Fibroblast of the aortic adventitia (primary cell): ENCODE measurements at regions not wholly inside any gene's neighbourhood (a gene's known extent, or its start where the extent isn't known, plus 50 kb on each side); places are given as distances from the start of the nearest gene placed in this dataset.
A peak's percentile ranks its signal among the peaks of the same experiment; 100 is the strongest.

ENCODE experiments used
- DNase-seq: peaks from one replicate; pipeline ENCODE4 v3.0.0-alpha.2; 2010; ENCODE audit warnings: low read depth
- H3K4me3 ChIP-seq: 2 replicates; pipeline ENCODE4 v1.5.1; 2011; ENCODE audit warnings: low read depth, mild to moderate bottlenecking, control low read depth, low read length, moderate library complexity
- TF ChIP-seq, protein P1 (sequence below): IDR thresholded peaks from 2 replicates; pipeline ENCODE4 v1.5.1; 2011; ENCODE audit warnings: mild to moderate bottlenecking, low read length, control low read depth, inconsistent platforms; ENCODE audit not compliant: insufficient read depth

DNA sequence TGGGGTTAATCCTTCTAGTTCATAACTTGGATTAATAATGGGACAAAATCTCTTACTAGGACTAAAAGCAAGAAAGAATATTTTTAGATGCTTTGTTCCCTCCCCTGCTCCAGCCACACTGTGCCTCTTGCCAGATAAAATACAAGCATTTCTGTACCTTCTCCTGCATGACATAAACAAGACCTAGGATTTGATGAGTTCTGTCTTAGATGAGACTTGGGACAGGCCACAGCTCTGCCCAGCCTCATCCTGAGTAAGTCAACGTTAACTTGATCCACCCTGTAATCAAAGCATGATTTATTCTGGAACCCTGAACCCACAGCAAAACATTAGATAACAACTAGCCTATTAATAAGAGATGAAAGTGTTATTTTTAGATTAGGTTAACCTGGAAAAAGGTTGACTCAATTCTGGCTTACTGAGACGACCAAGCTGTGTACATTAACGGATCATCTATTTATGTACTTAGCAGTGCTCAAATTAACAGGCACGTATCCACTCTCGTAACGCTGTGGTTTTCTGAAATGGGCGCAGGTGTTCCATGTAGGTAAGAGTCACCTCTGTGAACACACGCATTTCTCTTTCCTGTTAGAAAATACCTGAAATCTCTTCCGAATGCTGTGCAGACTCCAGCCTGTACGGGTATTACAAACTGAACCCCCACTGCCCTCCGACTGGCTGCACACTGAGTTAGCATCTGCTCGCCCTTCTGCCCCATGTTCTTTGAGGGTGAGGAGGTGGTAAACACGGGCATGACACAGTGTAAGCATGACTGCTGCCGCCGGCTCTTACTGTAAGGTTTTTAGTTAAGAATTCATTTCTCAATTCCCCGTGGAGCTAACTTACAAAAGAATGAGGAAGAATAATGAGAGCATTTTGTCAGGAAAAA, 132.1 kb upstream of the FOXQ1 start:
- DNase-seq = no peak
- no peak overlapping the region for H3K4me3 ChIP-seq
- TF ChIP-seq, protein P1, sequence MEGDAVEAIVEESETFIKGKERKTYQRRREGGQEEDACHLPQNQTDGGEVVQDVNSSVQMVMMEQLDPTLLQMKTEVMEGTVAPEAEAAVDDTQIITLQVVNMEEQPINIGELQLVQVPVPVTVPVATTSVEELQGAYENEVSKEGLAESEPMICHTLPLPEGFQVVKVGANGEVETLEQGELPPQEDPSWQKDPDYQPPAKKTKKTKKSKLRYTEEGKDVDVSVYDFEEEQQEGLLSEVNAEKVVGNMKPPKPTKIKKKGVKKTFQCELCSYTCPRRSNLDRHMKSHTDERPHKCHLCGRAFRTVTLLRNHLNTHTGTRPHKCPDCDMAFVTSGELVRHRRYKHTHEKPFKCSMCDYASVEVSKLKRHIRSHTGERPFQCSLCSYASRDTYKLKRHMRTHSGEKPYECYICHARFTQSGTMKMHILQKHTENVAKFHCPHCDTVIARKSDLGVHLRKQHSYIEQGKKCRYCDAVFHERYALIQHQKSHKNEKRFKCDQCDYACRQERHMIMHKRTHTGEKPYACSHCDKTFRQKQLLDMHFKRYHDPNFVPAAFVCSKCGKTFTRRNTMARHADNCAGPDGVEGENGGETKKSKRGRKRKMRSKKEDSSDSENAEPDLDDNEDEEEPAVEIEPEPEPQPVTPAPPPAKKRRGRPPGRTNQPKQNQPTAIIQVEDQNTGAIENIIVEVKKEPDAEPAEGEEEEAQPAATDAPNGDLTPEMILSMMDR = no peak

DNA sequence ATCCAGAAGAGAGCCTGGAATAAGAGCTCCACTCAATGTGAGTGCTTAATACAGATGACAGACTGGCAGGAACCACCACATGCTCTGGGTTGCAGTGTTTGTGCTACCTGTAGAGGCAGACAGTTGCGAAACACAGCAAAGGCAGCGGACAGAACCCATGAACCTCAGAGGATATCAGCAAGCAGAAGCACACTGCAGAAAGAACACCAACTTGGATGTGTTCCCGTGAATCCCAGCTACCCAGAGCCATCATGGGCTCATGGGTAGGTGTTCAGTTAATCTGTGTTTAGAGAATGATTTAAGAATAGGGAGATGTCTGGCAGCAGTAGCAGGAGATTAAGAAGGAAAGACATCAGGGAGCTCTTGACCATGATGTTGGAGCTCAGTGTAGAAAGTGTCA, 133.3 kb upstream of the FOXQ1 start:
- no peak for DNase-seq
- TF ChIP-seq, protein P1 = no peak
- H3K4me3 ChIP-seq = no peak overlapping the region

DNA sequence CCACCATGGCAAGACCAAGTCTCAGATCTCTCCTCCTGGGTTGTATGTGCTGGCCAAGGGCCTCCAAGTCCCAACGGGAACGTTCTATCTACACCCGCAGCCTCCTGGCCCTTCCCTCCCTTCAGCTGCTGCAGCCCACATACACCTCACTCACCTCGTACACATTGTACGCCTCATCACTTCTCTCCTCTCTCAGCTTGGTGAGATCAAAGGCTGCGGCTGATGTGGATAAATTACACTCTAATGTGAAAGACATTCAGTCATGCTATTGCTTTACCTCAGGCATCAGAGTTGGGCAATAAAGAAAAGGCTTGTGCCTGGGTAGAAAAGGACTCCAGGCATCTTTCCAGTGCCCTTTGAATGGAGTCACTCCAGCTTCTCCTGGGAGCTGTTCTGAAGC, 135.3 kb upstream of the FOXQ1 start:
- TF ChIP-seq, protein P1 = no peak
- H3K4me3 ChIP-seq = no peak overlapping the region
- DNase-seq = no peak

DNA sequence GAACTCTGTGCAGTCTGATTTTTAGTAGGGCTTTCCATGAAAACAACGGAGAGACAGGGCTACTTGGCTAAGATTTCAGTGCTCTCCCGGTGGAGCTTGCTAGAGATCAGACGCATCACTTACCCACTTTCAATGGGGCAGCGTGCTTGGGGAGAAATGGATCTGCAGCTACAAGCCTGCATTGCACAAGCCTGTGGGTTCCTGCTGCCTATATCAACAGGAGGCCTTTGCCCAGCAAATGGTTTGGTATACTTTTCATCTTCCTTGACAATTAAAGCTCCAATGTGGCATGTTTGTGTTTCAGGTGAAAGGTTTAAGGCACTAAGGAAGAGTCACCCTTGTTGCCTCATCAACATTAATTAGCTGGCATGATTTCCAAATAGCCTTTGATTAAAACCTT, 136.0 kb upstream of the FOXQ1 start:
- DNase-seq = no peak
- no peak overlapping the region for H3K4me3 ChIP-seq
- TF ChIP-seq, protein P1 = no peak

DNA sequence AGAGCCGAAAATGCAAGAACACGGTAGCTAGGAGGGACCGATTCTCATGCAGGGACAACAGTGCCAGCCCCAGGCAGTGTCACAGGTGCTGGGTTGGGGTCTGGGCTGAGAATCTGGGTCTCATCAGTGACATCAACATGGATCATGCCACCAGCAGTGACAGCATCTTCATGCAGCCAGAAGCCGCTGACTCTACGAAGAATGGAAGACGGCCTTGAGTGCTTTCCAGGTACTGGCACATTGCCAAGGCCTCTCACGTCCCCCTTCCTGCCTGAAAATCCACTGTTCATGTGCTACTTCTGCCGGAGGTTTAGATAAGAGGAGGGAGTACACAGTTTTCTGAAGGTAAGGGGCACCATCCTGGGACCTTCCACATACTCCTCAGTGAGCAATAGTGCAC, 141.1 kb upstream of the FOXQ1 start:
- DNase-seq = peak; percentile 31
- TF ChIP-seq, protein P1 = no peak
- H3K4me3 ChIP-seq = no peak overlapping the region

DNA sequence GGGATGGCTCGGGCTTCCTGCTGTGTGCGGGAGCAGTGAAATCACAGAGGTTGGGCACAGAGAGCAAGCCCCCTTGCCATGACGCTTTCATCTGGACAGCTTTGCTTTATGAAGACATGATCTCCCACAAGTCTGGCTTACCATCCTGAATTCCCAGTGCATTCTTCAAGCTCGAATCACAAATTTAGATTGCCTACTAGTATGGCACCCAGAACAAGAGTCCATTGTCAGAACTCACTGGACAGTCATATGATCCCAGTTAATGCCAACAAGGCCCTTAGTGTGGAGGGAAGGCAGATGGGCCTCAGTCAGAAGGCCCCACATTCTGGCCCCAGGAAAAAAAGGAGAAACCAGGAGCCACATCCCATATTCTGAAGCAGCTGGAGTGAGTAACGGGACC, 147.3 kb upstream of the FOXQ1 start:
- no peak for DNase-seq

More for the DNA sequence above, 147.3 kb upstream of the FOXQ1 start:
- TF ChIP-seq, protein P1 = no peak
- H3K4me3 ChIP-seq = no peak overlapping the region
